GM21529 (cell line): ENCODE measurements at regions not wholly inside any gene's neighbourhood (a gene's known extent, or its start where the extent isn't known, plus 50 kb on each side); places are given as distances from the start of the nearest gene placed in this dataset.

Experiments used
- ATAC-seq: cut with Tn5 transposase; IDR thresholded peaks from one replicate; pipeline ENCODE4 v1.9.1; 2021; ENCODE audit not compliant: unreplicated experiment

- no peak for ATAC-seq
Observed at GRCh38 chr3:116927918-116928317, 218.3 kb downstream of the TUSC7 start.

DNA sequence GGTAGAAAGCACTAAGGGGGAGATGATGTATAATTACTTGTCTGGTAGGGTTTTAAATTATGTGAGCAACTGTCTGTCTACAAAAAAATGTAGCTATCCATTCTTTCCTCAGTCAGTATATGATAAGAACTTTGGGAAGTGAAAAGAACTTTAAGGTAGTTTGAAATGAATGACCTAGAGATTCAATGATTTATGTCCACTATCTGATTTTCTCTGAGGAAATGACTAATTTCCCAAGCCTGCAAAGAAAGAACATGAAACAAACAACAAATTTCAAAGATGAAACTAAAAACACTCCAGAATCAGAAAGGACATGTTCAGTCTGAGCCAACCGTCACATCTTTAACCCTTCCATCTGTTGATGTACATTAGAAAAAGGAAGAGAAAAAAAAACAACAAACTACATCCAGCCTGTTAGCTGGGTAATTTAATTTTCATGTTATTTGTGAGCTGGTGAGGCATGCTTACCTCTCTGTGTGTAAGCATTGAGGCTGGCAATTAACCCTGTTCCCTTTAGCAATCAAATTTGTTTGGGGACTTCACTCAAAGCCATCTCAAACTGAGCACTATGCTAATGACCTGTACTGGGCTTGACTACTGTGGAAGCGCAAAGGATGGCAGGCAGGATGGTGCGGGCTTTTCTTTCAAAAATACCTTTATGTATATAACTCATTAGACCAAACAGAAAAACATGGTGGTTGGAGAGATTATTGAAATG lies 220.1 kb downstream of the TUSC7 start:
- no peak for ATAC-seq

DNA sequence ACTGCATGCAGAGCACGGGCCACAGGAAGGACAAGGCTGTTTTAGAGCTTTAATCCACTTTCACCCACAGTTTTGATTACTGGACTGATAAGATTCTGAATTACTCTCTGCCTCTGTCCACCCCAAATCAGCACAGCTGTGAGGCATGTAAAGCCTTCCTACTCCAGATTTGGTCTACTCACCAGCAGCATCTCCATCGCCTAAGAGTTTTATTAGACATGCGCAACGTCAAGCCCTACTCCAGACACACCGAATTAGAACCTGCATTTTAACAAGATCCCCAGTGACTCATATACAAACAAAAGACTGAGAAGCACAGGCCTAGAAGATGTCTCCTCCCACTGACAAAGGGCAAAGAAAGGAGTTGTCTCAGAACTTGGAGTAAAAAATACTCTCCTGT lies 221.2 kb downstream of the TUSC7 start:
- ATAC-seq, result no peak

DNA sequence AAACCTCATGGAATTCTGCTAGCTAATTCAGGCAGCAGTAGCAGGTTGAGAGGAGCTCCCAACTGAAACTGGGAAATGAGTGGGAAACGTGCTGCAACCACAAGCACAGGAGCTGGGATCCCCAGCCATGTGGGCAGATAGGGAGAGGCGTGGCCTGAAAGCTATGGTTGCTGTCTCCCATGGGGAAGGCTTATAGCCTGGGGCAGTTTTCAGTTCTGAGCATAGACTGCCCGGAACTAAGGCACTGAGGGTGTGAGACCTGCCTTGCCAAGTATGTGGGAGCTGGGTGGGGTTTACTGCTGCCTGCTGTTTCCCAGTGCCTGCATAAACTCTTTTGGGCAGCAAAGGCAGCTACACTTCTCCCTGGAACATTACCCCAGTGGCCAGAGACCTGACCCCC lies 229.5 kb downstream of the TUSC7 start:
- ATAC-seq, result no peak

GRCh38 chr3:116939550-116939949 lies 230.0 kb downstream of the TUSC7 start:
- ATAC-seq, result no peak

DNA sequence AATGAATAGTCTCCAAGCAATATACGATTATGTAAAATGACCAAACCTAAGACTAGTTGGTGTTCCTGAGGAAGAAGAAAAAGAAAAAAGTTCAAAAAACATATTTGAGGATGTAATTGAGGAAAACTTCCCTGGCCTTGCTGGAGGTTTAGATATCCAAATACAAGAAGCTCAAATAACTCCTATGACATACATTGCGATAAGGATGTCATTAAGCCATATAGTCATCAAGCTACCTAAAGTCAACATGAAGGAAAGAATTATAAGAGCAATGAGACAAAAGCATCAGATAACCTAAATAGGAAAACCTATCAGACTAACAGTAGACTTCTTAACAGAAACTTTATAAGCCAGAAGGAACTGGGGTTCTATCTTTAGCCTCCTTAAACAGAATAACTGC lies 231.1 kb downstream of the TUSC7 start:
- ATAC-seq, result no peak

GRCh38 chr3:116946376-116946775 lies 236.8 kb downstream of the TUSC7 start:
- ATAC-seq, result no peak

DNA sequence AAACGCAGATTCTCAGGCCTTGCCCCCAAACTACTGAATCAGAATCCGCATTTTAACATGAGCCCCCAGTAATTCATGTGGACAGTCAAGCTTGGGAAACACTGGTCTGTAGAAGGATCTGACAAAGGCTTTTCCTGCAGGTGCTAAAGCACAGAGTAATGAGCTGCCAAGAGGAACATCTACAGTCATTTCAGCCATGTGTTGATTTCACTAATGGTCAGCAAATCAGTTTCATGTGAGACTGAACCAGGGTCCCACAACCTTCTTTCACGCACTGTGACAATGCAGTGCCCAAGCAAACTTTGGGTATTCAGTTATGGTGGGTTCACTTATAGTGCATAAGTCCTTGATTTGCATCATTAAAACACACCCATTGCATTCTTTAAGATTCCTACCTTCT lies 237.6 kb downstream of the TUSC7 start:
- ATAC-seq, result no peak

GRCh38 chr3:116947809-116948208 lies 238.2 kb downstream of the TUSC7 start:
- no peak for ATAC-seq

DNA sequence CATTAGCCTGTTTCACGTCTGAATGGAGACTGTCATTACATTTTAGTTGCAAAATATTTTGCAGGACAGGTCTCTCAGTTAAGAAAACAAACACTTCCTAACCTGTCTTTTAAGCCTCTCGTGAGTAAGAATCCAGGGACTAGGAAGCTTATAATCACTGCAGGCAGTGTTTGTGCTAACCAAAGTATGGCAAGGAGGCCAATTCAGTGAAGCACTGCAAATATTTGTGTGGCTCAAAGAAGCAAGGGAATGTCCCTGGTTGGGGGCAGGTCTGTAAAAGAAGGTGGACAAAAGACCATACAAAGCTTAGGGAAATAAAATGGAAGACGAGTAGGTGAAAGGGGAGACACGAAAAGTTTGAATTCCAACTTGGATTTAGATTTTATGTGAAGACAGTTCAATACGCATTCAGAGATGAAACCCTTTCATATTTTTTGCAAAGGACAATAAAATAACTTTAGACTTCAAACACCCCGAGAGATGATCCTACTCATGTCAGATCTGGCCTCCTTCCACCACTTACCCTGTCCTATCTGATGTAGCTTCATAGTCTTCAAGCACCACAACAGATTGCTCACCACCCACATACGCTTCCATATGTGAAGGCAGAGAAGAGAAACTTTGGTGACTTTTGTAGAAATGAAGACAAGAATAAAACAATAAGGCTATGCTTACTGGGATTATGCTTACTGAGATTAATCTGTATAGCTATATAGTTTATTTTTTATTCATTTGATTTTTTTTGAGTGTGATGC lies 240.9 kb downstream of the TUSC7 start:
- ATAC-seq, result no peak

- ATAC-seq, result no peak
Observed at GRCh38 chr3:116951610-116952009, 242.0 kb downstream of the TUSC7 start.

GRCh38 chr3:116958291-116958690 lies 248.7 kb downstream of the TUSC7 start:
- no peak for ATAC-seq

DNA sequence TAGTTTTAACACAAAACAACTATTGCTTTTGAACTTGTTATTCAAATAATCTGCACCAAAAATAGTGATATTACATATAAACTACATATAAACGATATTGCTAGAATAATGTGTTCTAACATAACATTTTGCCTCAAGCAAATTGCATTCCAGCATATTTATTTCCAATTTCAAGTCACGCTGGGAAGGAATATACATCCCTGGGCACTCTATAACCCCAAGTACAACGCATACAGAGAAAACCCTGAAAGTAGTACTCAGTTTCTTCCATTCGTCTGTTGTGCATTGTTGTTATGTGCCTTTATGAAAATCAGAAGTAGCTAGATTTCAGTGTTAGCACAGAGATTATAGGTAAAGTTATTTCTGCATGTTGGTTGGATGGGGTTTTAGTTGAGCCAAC lies 251.5 kb downstream of the TUSC7 start:
- ATAC-seq, result no peak

DNA sequence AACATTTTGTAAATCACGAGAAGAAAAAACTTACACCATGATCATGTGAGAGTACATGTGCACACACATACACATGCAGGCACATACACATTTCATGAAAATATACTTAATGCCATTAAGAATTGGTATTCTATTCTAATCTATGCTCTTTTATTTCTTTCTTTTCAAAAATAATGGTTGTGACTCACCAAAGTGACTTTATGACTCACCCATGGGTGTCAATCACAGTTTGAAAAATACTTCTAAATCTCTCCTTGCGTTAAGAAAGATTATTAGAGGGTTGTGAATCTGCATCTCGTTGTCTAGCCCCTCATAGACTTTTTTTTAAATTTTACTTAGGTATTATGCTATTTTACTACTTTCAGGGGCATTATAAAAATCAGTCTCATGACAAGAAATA lies 254.2 kb downstream of the TUSC7 start:
- no peak for ATAC-seq

DNA sequence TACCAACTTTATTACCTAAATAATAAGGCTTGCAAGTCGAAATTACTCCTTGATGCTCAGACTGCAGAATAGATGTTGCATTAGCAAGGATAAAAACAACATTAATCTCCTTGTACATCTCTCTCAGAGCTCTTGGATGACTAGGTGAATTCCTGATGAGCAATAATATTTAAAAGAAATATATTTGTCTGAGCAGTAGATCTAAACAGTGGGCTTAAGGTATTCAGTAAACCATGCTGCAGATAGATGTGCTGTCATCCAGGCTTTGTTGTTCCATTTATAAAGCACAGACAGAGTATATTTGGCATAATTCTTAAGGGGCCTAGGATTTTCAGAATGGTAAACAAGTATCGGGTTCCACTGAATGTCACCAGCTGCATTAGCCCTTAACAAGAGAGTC lies 257.1 kb downstream of the TUSC7 start:
- ATAC-seq, result no peak

DNA sequence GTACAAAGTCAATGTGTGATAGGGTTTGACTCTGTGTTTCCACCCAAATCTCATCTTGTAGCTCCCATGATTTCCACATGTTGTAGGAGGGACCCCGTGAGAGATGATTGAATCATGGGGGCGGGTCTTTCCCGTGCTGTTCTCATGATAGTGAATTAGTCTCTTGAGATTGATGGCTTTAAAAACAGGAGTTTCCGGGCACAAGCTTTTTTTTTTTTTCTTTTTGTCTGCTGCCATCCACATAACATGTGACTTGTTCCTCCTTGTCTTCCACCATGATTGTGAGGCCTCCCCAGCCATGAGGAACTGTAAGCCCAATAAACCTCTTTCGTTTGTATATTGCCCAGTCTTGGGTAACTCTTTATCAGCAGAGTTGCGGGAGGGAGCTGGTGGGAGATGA lies 259.6 kb downstream of the TUSC7 start:
- ATAC-seq, result no peak

GRCh38 chr3:116969646-116970045 lies 260.1 kb downstream of the TUSC7 start:
- no peak for ATAC-seq

GRCh38 chr3:116971531-116971930 lies 262.0 kb downstream of the TUSC7 start:
- ATAC-seq, result no peak

DNA sequence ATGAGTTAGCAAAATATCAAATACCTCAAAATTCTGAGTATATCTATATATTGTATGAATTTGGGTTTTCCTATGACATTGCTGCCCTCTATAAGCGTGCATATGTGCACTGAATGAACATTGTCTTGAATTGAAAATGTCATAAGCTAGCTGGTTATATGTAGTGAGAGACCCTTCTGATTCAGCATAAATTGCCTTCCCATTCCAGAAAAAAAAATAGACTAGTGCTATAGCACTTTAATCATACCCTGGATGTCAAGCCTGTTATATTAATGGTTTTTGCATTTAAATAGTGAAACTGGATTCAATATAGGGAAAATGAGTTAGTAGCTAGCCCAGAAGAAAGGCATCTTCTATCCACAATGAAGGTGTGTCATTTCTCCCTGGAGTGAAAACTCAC lies 265.1 kb downstream of the TUSC7 start:
- ATAC-seq, result no peak

DNA sequence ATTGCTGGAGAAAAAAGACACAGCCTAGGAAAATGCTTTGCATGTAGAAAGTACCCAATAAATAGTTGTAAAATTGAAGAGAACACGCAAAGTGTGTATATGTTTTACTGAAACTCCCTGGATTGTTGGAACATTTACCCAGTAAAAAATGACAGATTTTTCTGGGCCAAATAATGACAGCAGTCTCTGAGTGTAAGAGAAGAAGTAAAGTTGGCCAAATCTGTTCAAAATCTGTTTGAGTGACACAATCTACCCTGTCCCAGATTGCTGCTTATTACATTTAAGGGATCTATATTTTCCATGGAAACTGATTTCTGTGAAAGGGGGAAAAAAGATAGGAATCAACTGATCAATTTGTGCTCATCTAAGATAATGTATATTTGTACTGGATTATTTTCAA lies 267.9 kb downstream of the TUSC7 start:
- no peak for ATAC-seq

DNA sequence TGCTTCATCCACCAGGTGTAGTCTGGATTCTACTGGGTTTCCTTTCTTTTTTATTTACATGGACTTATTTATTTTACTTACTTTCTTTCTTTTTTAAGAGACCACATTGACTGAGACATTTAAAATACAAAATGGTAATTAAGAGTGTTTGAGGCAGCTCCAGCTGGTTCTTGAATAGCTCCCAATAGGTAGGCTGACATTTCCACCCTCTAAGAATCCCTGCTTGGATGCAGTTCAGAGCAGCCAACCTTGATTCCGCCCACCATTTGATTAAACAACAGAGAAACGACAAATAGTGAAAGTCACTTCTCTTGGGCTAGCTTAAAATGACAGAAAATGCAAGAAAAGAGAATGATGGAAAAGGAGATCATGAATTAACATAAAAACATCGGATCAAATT lies 270.5 kb downstream of the TUSC7 start:
- no peak for ATAC-seq

- ATAC-seq, result no peak
Observed at GRCh38 chr3:116981089-116981488, 271.5 kb downstream of the TUSC7 start.

GRCh38 chr3:116984301-116984700 lies 274.7 kb downstream of the TUSC7 start:
- no peak for ATAC-seq
